NCI-H748 (cell line): ENCODE measurements at regions not wholly inside any gene's neighbourhood (a gene's known extent, or its start where the extent isn't known, plus 50 kb on each side); places are given as distances from the start of the nearest gene placed in this dataset.
A peak's percentile ranks its signal among the peaks of the same experiment; 100 is the strongest.
"Not testable (repeated sequence)": the region's sequence is repeated elsewhere in the genome, so short reads cannot be mapped to it uniquely, and the experiment has no call there.

Experiments
- DNase-seq: peaks from one replicate; lab custom pipeline; 2025; ENCODE audit not compliant: unreplicated experiment; lab: John Stamatoyannopoulos, UW

- not testable (repeated sequence) for DNase-seq
Observed at GRCh38 chr2:116318551-116318950, 1495.9 kb upstream of the DDX18 start.

GRCh38 chr2:116319001-116319400, 1495.5 kb upstream of the DDX18 start:
- DNase-seq = no peak

- no peak for DNase-seq
Observed at GRCh38 chr2:116319935-116320334, 1494.6 kb upstream of the DDX18 start.

- no peak for DNase-seq
Observed at GRCh38 chr2:116329280-116329679, 1485.2 kb upstream of the DDX18 start.

- DNase-seq = no peak
Observed at GRCh38 chr2:116340690-116341089, 1473.8 kb upstream of the DDX18 start.

- no peak for DNase-seq
Observed at GRCh38 chr2:116366212-116366611, 1448.3 kb upstream of the DDX18 start.

GRCh38 chr2:116378786-116379185, 1435.7 kb upstream of the DDX18 start:
- no peak for DNase-seq

GRCh38 chr2:116411211-116411610, 1403.3 kb upstream of the DDX18 start:
- no peak for DNase-seq

GRCh38 chr2:116413659-116414058, 1400.8 kb upstream of the DDX18 start:
- DNase-seq = peak; percentile 1

- no peak for DNase-seq
Observed at GRCh38 chr2:116416731-116417377, 1397.6 kb upstream of the DDX18 start.

GRCh38 chr2:116435648-116436047, 1378.8 kb upstream of the DDX18 start:
- no peak for DNase-seq

- DNase-seq = no peak
Observed at GRCh38 chr2:116440104-116440653, 1374.3 kb upstream of the DDX18 start.

- DNase-seq = no peak
Observed at GRCh38 chr2:116442418-116442817, 1372.1 kb upstream of the DDX18 start.

- no peak for DNase-seq
Observed at GRCh38 chr2:116444256-116444872, 1370.1 kb upstream of the DDX18 start.

GRCh38 chr2:116450990-116451389, 1363.5 kb upstream of the DDX18 start:
- DNase-seq = no peak

- DNase-seq = no peak
Observed at GRCh38 chr2:116452651-116453050, 1361.8 kb upstream of the DDX18 start.

GRCh38 chr2:116456429-116456828, 1358.1 kb upstream of the DDX18 start:
- DNase-seq = no peak

- peak; percentile 5 for DNase-seq
Observed at GRCh38 chr2:116467243-116467642, 1347.2 kb upstream of the DDX18 start.

- no peak for DNase-seq
Observed at GRCh38 chr2:116477229-116477628, 1337.3 kb upstream of the DDX18 start.

GRCh38 chr2:116487336-116487735, 1327.2 kb upstream of the DDX18 start:
- DNase-seq = no peak

GRCh38 chr2:116489292-116489691, 1325.2 kb upstream of the DDX18 start:
- no peak for DNase-seq

GRCh38 chr2:116489944-116490343, 1324.5 kb upstream of the DDX18 start:
- no peak for DNase-seq
